ENCODE measurements at regions not wholly inside any gene's neighbourhood (a gene's known extent, or its start where the extent isn't known, plus 50 kb on each side); places are given as distances from the start of the nearest gene placed in this dataset.

GRCh38 chr2:45195916-45196315 is 186.7 kb upstream of the SIX2 start:
- TF ChIP-seq CTCF (IDR thresholded peaks at IDR 0.05; ENCODE audit: low read depth, low read length) (no peak), EZH2phosphoT487 (IDR thresholded peaks at IDR 0.05; ENCODE audit: low read depth) (no peak)
